H9 (cell line): ENCODE measurements at regions not wholly inside any gene's neighbourhood (a gene's known extent, or its start where the extent isn't known, plus 50 kb on each side); places are given as distances from the start of the nearest gene placed in this dataset.

Experiments used
- DNase-seq: peaks from one replicate; pipeline ENCODE4 v3.0.0-alpha.2; 2017
- H2AFZ ChIP-seq: one replicate; pipeline ENCODE4 v1.6.1; 2013; ENCODE audit warnings: mild to moderate bottlenecking, low read length, control low read depth, moderate library complexity
- H2AK5ac ChIP-seq: 2 replicates; pipeline ENCODE4 v1.6.1; 2013; ENCODE audit warnings: low read length, control low read depth, mixed read lengths; ENCODE audit not compliant: insufficient read length
- H2BK120ac ChIP-seq: one replicate; pipeline ENCODE4 v1.6.1; 2013; ENCODE audit warnings: low read depth, mild to moderate bottlenecking, low read length, control low read depth, inconsistent platforms; ENCODE audit not compliant: poor library complexity, severe bottlenecking
- H2BK12ac ChIP-seq: 2 replicates; pipeline ENCODE4 v1.6.1; 2013; ENCODE audit warnings: low read length, control low read depth, mixed read lengths, low read depth; ENCODE audit not compliant: insufficient read length
- H2BK15ac ChIP-seq: 2 replicates; pipeline ENCODE4 v1.6.1; 2013; ENCODE audit warnings: low read depth, low read length, control low read depth
- H2BK20ac ChIP-seq: one replicate; pipeline ENCODE4 v1.6.1; 2013; ENCODE audit warnings: low read depth, mild to moderate bottlenecking, low read length, control low read depth, inconsistent platforms; ENCODE audit not compliant: poor library complexity, severe bottlenecking
- H2BK5ac ChIP-seq: 2 replicates; pipeline ENCODE4 v1.6.1; 2013; ENCODE audit warnings: low read length, control low read depth, mixed read lengths; ENCODE audit not compliant: insufficient read length
- H3K14ac ChIP-seq: 2 replicates; pipeline ENCODE4 v1.6.1; 2013; ENCODE audit warnings: low read length, control low read depth; ENCODE audit not compliant: insufficient read depth
- H3K18ac ChIP-seq: 2 replicates; pipeline ENCODE4 v1.6.1; 2013; ENCODE audit warnings: low read depth, mild to moderate bottlenecking, mixed read lengths, low read length, control low read depth; ENCODE audit not compliant: insufficient read length
- H3K23ac ChIP-seq: 2 replicates; pipeline ENCODE4 v1.6.1; 2013; ENCODE audit warnings: low read length, control low read depth, mixed read lengths, low read depth; ENCODE audit not compliant: insufficient read length
- H3K23me2 ChIP-seq: 2 replicates; pipeline ENCODE4 v1.6.1; 2013; ENCODE audit warnings: low read depth, mild to moderate bottlenecking, mixed read lengths, low read length, control low read depth; ENCODE audit not compliant: insufficient read length, poor library complexity, severe bottlenecking
- H3K27ac ChIP-seq: 2 replicates; pipeline ENCODE4 v1.5.1; 2013; ENCODE audit warnings: low read length, control low read depth, mixed read lengths, low read depth; ENCODE audit not compliant: insufficient read length
- H3K27me3 ChIP-seq: 2 replicates; pipeline ENCODE4 v1.6.1; 2013; ENCODE audit warnings: low read length, control low read depth, inconsistent platforms; ENCODE audit not compliant: insufficient read depth
- H3K4ac ChIP-seq: 2 replicates; pipeline ENCODE4 v1.6.1; 2013; ENCODE audit warnings: low read depth, mild to moderate bottlenecking, control low read depth, inconsistent platforms, low read length, moderate library complexity
- H3K4me1 ChIP-seq: 2 replicates; pipeline ENCODE4 v1.6.1; 2013; ENCODE audit warnings: low read length, control low read depth, inconsistent platforms; ENCODE audit not compliant: insufficient read depth
- H3K4me2 ChIP-seq: 2 replicates; pipeline ENCODE4 v1.6.1; 2013; ENCODE audit warnings: low read length, control low read depth, mixed read lengths; ENCODE audit not compliant: insufficient read length, insufficient read depth
- H3K56ac ChIP-seq: 2 replicates; pipeline ENCODE4 v1.6.1; 2013; ENCODE audit warnings: low read depth, mild to moderate bottlenecking, mixed read lengths, low read length, control low read depth; ENCODE audit not compliant: insufficient read length
- H3K79me1 ChIP-seq: 2 replicates; pipeline ENCODE4 v1.6.1; 2013; ENCODE audit warnings: low read depth, mild to moderate bottlenecking, moderate library complexity, low read length, control low read depth, inconsistent platforms; ENCODE audit not compliant: insufficient read depth, poor library complexity, severe bottlenecking
- H3K79me2 ChIP-seq: 2 replicates; pipeline ENCODE4 v1.6.1; 2013; ENCODE audit warnings: low read length, control low read depth, inconsistent platforms; ENCODE audit not compliant: insufficient read depth
- H3K9ac ChIP-seq: 2 replicates; pipeline ENCODE4 v1.6.1; 2013; ENCODE audit warnings: low read length, control low read depth, mixed read lengths; ENCODE audit not compliant: insufficient read length; ENCODE audit errors: extremely low read depth
- H3K9me3 ChIP-seq: one replicate; pipeline ENCODE4 v1.6.1; 2013; ENCODE audit warnings: low read depth, low read length, inconsistent platforms; ENCODE audit not compliant: control insufficient read depth
- H3T11ph ChIP-seq: one replicate; pipeline ENCODE4 v1.6.1; 2013; ENCODE audit warnings: mild to moderate bottlenecking, low read length, control low read depth, inconsistent platforms
- H4K20me1 ChIP-seq: one replicate; pipeline ENCODE4 v1.6.1; 2013; ENCODE audit not compliant: control insufficient read depth, insufficient read length, insufficient read depth
- H4K5ac ChIP-seq: 2 replicates; pipeline ENCODE4 v1.6.1; 2013; ENCODE audit warnings: low read depth, mild to moderate bottlenecking, mixed read lengths, low read length, control low read depth; ENCODE audit not compliant: insufficient read length
- H4K8ac ChIP-seq: replicated peaks from 2 replicates; pipeline ENCODE4 v1.6.1; 2013; ENCODE audit warnings: low read length, control low read depth, mixed read lengths, low read depth; ENCODE audit not compliant: insufficient read length
- H4K91ac ChIP-seq: 2 replicates; pipeline ENCODE4 v1.6.1; 2013; ENCODE audit warnings: low read depth, mild to moderate bottlenecking, moderate library complexity, mixed read lengths, low read length, control low read depth; ENCODE audit not compliant: insufficient read length
- H3K27ac Mint-ChIP-seq, 3 experiments: 2 replicates in 2 of 3; 3 replicates in 1 of 3; pipeline ENCODE4 v1.8.0; 2020 to 2021; ENCODE audit warnings: mixed read lengths in 3 of 3, mild to moderate bottlenecking in 1 of 3, moderate library complexity in 1 of 3
- H3K27me3 Mint-ChIP-seq: 2 replicates; pipeline ENCODE4 v1.8.0; 2021; ENCODE audit warnings: low read depth, mild to moderate bottlenecking, moderate library complexity, mixed read lengths
- H3K36me3 Mint-ChIP-seq, 3 experiments: 2 replicates in 2 of 3; 3 replicates in 1 of 3; pipeline ENCODE4 v1.8.0; 2020 to 2021; ENCODE audit warnings: low read depth in 3 of 3, mixed read lengths in 3 of 3; ENCODE audit not compliant: insufficient read depth in 1 of 3
- H3K4me1 Mint-ChIP-seq, 2 experiments: 2 replicates each; pipeline ENCODE4 v1.8.0; 2020; ENCODE audit warnings: mixed read lengths in 2 of 2
- H3K4me3 Mint-ChIP-seq, 2 experiments: 2 replicates in 1 of 2; 3 replicates in 1 of 2; pipeline ENCODE4 v1.8.0; 2020 to 2021; ENCODE audit warnings: mild to moderate bottlenecking in 2 of 2, mixed read lengths in 2 of 2, moderate library complexity in 1 of 2
- H3K9me3 Mint-ChIP-seq, 2 experiments: 2 replicates in 1 of 2; 3 replicates in 1 of 2; pipeline ENCODE4 v1.8.0; 2020; ENCODE audit warnings: mild to moderate bottlenecking in 2 of 2, mixed read lengths in 2 of 2, moderate library complexity in 1 of 2
- CTCF ChIP-seq: fragments of 200-600 bp; sonication (generic); conservative IDR thresholded peaks from 3 replicates; pipeline ENCODE4 v1.8.0; 2021; ENCODE audit warnings: antibody characterized with exemption, mild to moderate bottlenecking
- WGBS: extraction: QIAGEN DNeasy Blood & Tissue Kit; methylation state at CpG from one replicate; pipeline ENCODE4 v1.1.7; 2013; ENCODE audit warnings: missing lambda C conversion rate, low lambda C conversion rate, mixed read lengths; ENCODE audit not compliant: insufficient read length; ENCODE audit errors: extremely low coverage; 5-methylcytosine and 5-hydroxymethylcytosine counted together

- H2BK120ac ChIP-seq, result no peak overlapping the region
- H3K9me3 ChIP-seq, result no peaks in the 10 kb centered on the region
- no peak overlapping the region for H2AK5ac ChIP-seq
- H3K79me2 ChIP-seq, result no peaks in the 10 kb centered on the region
- H4K8ac ChIP-seq, result no peak overlapping the region
- peaks cover 0 to 4% (median 0%) of the 10 kb centered on the region in 3 experiments; a peak in 1 of 7 replicates for H3K36me3 Mint-ChIP-seq
- H2AFZ ChIP-seq, result no peak overlapping the region
- H3K27me3 Mint-ChIP-seq, result peaks cover 2% of the 10 kb centered on the region; the same call in 1 of the 2 replicates
- H2BK15ac ChIP-seq, result no peak overlapping the region
- no peak overlapping the region for H2BK5ac ChIP-seq
- no peaks in the 10 kb centered on the region for H3K27me3 ChIP-seq
- no peak overlapping the region for H3T11ph ChIP-seq
- no peak overlapping the region for H3K23ac ChIP-seq
- H3K79me1 ChIP-seq, result no peaks in the 10 kb centered on the region
- no peak for TF ChIP-seq CTCF
- H4K5ac ChIP-seq, result no peak overlapping the region
- no peak overlapping the region for H3K18ac ChIP-seq
- DNase-seq, result no peak
- H4K91ac ChIP-seq, result no peak overlapping the region
- no peaks in the 10 kb centered on the region for H3K4me1 ChIP-seq
- H4K20me1 ChIP-seq, result no peaks in the 10 kb centered on the region
- no peak overlapping the region for H2BK20ac ChIP-seq
- no peak overlapping the region for H3K9ac ChIP-seq
- H2BK12ac ChIP-seq, result no peak overlapping the region
- H3K9me3 Mint-ChIP-seq, result peaks cover 0 to 8% of the 10 kb centered on the region in 2 experiments; a peak in 2 of 5 replicates
- no peak overlapping the region for H3K4me2 ChIP-seq
- H3K4me1 Mint-ChIP-seq, result peaks cover 4% of the 10 kb centered on the region in 2 experiments; a peak in 3 of 4 replicates
- H3K4ac ChIP-seq, result no peak overlapping the region
- H3K23me2 ChIP-seq, result no peaks in the 10 kb centered on the region
- no peak overlapping the region for H3K27ac Mint-ChIP-seq
- no peak overlapping the region for H3K56ac ChIP-seq
- no peak overlapping the region for H3K27ac ChIP-seq
- WGBS, result no CpG with 5 or more reads among the region's 1 CpG
- H3K4me3 Mint-ChIP-seq, result no peak overlapping the region
- H3K14ac ChIP-seq, result no peak overlapping the region
Measured at GRCh38 chr3:59167756-59168155, 117.9 kb upstream of the CFAP20DC start.
